CD4-positive, CD25-positive, alpha-beta regulatory T cell (primary cell): ENCODE measurements at regions not wholly inside any gene's neighbourhood (a gene's known extent, or its start where the extent isn't known, plus 50 kb on each side); places are given as distances from the start of the nearest gene placed in this dataset.
"Not testable (repeated sequence)": the region's sequence is repeated elsewhere in the genome, so short reads cannot be mapped to it uniquely, and the experiment has no call there.

Experiments
- ATAC-seq, 2 donors: fragments of 150-1000 bp; cut with Tn5 transposase; one replicate each; pipeline ENCODE4 v1.10.0; 2021; ENCODE audit warnings: low read depth in 2 of 2, moderate number of reproducible peaks in 2 of 2, moderate library complexity in 1 of 2
- DNase-seq, 3 donors: peaks; one replicate each; pipeline versions ENCODE4 v3.0.0 to v3.0.0-alpha.2; 2012 to 2022; ENCODE audit warnings: mixed read lengths in 1 of 3
- H3K27ac ChIP-seq: one replicate; pipeline ENCODE4 v1.7.0; 2013; ENCODE audit warnings: mild to moderate bottlenecking, low read length; ENCODE audit not compliant: insufficient read depth, poor library complexity, severe bottlenecking
- H3K27me3 ChIP-seq: one replicate; pipeline ENCODE4 v1.7.0; 2013; ENCODE audit warnings: low read length; ENCODE audit not compliant: control insufficient read depth, insufficient read depth
- H3K36me3 ChIP-seq: one replicate; pipeline ENCODE4 v1.7.0; 2013; ENCODE audit warnings: mild to moderate bottlenecking, low read length, moderate library complexity; ENCODE audit not compliant: control insufficient read depth, insufficient read depth
- H3K4me1 ChIP-seq: 2 replicates; pipeline ENCODE4 v1.7.0; 2013; ENCODE audit warnings: mild to moderate bottlenecking, low read length; ENCODE audit not compliant: insufficient read depth, control insufficient read depth, poor library complexity, severe bottlenecking
- H3K4me3 ChIP-seq: one replicate; pipeline ENCODE4 v1.7.0; 2013; ENCODE audit warnings: low read depth, mild to moderate bottlenecking, low read length, moderate library complexity
- H3K9me3 ChIP-seq, 2 experiments: 1 replicate in 1 of 2; 2 replicates in 1 of 2; pipeline ENCODE4 v1.7.0; 2013; ENCODE audit warnings: low read length in 2 of 2, mild to moderate bottlenecking in 1 of 2, moderate library complexity in 1 of 2; ENCODE audit not compliant: control insufficient read depth in 2 of 2
- H3K27ac Mint-ChIP-seq, 3 donors: one replicate each; pipeline ENCODE4 v1.8.0; 2020 to 2022; ENCODE audit warnings: mild to moderate bottlenecking in 3 of 3, mixed read lengths in 3 of 3, moderate library complexity in 2 of 3
- H3K27me3 Mint-ChIP-seq: one replicate; pipeline ENCODE4 v1.8.0; 2022; ENCODE audit warnings: mild to moderate bottlenecking, mixed read lengths
- H3K36me3 Mint-ChIP-seq: one replicate; pipeline ENCODE4 v1.8.0; 2020; ENCODE audit warnings: mixed read lengths
- H3K4me1 Mint-ChIP-seq, 4 donors: one replicate each; pipeline ENCODE4 v1.8.0; 2020 to 2022; ENCODE audit warnings: mixed read lengths in 4 of 4, mild to moderate bottlenecking in 1 of 4
- H3K4me3 Mint-ChIP-seq, 4 donors: one replicate each; pipeline ENCODE4 v1.8.0; 2020 to 2022; ENCODE audit warnings: mild to moderate bottlenecking in 4 of 4, mixed read lengths in 4 of 4, moderate library complexity in 3 of 4
- H3K9me3 Mint-ChIP-seq, 7 donors: one replicate each; pipeline ENCODE4 v1.8.0; 2020 to 2022; ENCODE audit warnings: mixed read lengths in 7 of 7, mild to moderate bottlenecking in 3 of 7, moderate library complexity in 2 of 7

DNA sequence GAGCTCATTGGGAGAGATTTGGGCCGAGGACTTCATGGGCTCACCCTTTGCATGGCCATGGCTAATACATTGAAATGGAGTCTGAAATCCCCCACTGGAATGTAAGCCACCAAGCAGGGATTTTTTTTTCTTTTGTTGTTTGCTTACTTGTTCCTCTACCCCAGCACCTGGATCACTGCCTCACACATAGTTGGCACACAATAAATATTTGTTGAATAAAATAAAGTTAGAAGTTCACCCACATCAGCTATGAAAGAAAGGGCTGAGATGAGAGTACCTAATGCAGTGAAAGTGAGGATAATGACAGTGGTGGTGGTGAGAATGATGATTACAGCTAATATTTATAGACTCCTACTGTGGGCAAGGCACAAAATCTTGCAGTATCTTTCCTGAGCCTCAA is 98.1 kb upstream of the ANXA1 start:
- Histone ChIP-seq H3K27ac (no peak overlapping the region), H3K9me3 (no peaks in the 10 kb centered on the region), H3K27me3 (peaks cover 5% of the 10 kb centered on the region), H3K4me1 (no peaks in the 10 kb centered on the region), H3K4me3 (no peak overlapping the region), H3K36me3 (no peaks in the 10 kb centered on the region)
- Mint-ChIP-seq H3K36me3 (no peaks in the 10 kb centered on the region), H3K27me3 (no peaks in the 10 kb centered on the region), H3K9me3 (no peaks in the 10 kb centered on the region), H3K4me3 (no peak overlapping the region), H3K4me1 (no peaks in the 10 kb centered on the region), H3K27ac (no peak overlapping the region)
- ATAC-seq (no peak), DNase-seq (no peak)

DNA sequence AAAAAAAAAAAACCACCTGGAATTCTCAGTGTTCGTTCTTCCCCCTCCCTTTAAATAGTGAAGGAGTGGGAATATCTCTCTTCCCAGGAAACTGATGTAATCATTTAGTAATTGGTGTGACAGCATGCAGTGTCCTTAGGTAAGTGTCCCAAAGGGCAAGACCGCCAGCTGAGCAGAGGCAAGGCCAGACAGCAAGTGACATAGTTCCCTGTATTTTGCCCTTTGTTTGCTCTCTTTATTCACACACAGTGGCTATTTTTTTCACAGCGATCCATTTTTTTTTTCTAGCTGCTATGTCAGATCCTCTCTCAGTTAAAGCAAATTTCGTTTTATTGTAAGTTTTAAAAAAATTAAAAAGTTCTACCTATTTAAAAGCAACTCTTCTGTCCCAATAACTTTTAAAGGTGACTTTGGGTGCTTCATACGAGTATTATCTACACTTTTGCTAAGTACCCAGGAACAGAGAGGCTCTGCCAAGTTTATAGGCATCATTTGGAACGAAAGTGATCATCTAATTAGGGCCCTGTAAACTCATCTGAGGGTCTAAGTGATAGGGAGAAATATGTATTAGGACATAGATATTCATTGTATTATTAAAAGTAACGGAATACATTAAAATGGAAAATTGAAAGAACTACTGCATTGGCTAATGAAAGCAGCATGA is 98.2 kb upstream of the ALDH1A1 start:
- Mint-ChIP-seq H3K9me3 (no peaks in the 10 kb centered on the region), H3K36me3 (no peaks in the 10 kb centered on the region), H3K4me3 (no peak overlapping the region), H3K27ac (no peak overlapping the region), H3K27me3 (peaks cover under 1% of the 10 kb centered on the region), H3K4me1 (no peaks in the 10 kb centered on the region)
- peaks cover 7% of the 10 kb centered on the region for H3K27me3 ChIP-seq
- ATAC-seq (no peak), DNase-seq (no peak)
- H3K9me3 ChIP-seq: no peaks in the 10 kb centered on the region
- no peak overlapping the region for H3K27ac ChIP-seq
- no peaks in the 10 kb centered on the region for H3K36me3 ChIP-seq
- no peak overlapping the region for H3K4me3 ChIP-seq
- no peaks in the 10 kb centered on the region for H3K4me1 ChIP-seq

DNA sequence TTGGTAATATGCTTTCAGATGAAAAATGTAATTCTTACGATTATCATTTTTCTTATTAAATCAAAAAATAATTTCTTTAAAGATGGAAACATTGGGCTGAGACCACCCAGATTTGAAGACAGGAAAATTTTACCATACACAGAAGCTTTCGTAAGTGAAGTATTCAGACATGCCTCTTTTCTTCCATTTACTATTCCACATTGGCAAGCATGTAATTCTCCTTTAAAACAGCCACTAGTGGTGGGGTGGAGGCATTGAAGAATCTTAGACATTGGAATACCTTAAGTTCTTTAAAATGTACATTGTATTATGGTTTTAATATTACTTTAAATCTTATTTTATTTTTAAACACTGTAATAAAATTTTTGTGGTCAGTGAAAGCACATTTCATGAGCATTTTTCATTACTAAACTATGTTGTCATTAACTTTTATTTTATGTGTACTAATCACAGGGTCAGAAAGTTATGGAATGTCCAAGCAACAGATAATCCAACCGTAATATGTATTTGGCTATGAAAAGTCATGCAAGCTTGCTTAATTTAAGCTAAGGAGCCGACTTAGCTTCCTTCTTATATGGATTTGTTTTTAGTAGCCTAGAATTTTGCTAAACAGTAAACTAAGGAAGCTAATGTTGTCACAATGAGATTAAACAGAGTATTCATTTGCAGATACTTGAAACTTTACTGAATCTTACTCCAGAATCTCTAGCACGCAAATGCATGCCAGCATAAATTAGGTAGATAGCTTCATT is 97.4 kb upstream of the ALDH1A1 start:
- no peaks in the 10 kb centered on the region for H3K36me3 Mint-ChIP-seq
- H3K9me3 ChIP-seq: no peaks in the 10 kb centered on the region
- H3K9me3 Mint-ChIP-seq: no peaks in the 10 kb centered on the region
- no peak overlapping the region for H3K4me3 Mint-ChIP-seq
- H3K4me1 ChIP-seq: no peaks in the 10 kb centered on the region
- ATAC-seq (no peak), DNase-seq (no peak)
- no peak overlapping the region for H3K27ac ChIP-seq
- H3K4me3 ChIP-seq: no peak overlapping the region
- H3K4me1 Mint-ChIP-seq: no peaks in the 10 kb centered on the region
- peaks cover 5% of the 10 kb centered on the region for H3K27me3 Mint-ChIP-seq
- H3K27me3 ChIP-seq: peaks cover 5% of the 10 kb centered on the region
- no peak overlapping the region for H3K27ac Mint-ChIP-seq
- no peaks in the 10 kb centered on the region for H3K36me3 ChIP-seq

DNA sequence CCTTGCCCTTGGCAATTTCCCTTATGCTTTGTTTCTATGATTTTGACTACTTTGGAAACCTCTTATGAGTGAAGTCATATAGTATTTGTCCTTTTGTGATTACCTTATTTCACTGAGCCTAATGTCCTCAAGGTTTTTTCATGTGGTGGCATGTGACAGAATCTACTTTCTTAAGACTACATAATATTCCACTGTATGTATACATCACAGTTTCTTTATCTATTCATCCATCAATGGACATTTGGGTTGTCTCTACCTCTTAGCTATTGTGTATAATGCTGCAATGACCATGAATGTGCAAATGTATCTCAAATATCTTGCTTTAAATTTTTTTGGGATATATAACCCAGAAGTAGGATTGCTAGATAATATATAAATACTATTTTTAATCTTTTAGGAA is 96.4 kb upstream of the ALDH1A1 start:
- Histone ChIP-seq H3K27me3 (peaks cover 5% of the 10 kb centered on the region), H3K27ac (no peak overlapping the region), H3K36me3 (no peaks in the 10 kb centered on the region), H3K9me3 (no peaks in the 10 kb centered on the region), H3K4me1 (no peaks in the 10 kb centered on the region), H3K4me3 (no peak overlapping the region)
- no peaks in the 10 kb centered on the region for H3K9me3 Mint-ChIP-seq
- ATAC-seq: no peak
- H3K36me3 Mint-ChIP-seq: no peaks in the 10 kb centered on the region
- no peak overlapping the region for H3K4me3 Mint-ChIP-seq
- no peaks in the 10 kb centered on the region for H3K4me1 Mint-ChIP-seq
- DNase-seq: no peak
- H3K27me3 Mint-ChIP-seq: peaks cover 5% of the 10 kb centered on the region
- H3K27ac Mint-ChIP-seq: no peak overlapping the region

DNA sequence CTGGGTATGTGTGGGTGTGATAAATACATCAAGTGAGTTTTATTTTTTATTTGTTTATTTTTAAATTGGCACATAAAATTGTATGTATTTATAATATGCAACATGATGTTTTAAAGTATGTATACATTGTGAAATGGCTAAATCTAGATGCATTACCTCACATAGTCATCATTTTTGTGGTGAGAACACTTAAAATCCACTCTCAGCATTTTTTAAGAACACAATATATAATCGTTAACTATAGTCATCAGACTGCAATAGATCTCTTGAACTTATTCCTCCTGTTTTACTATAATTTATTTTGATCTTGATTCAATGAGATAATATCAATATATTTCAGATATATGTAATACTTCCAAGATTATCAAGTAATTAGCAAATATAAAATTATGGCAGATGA is 93.9 kb upstream of the ALDH1A1 start:
- H3K4me3 ChIP-seq: no peak overlapping the region
- H3K9me3 Mint-ChIP-seq: no peaks in the 10 kb centered on the region
- H3K9me3 ChIP-seq: no peaks in the 10 kb centered on the region
- no peak overlapping the region for H3K27ac ChIP-seq
- H3K4me1 ChIP-seq: no peaks in the 10 kb centered on the region
- no peak for DNase-seq
- H3K27me3 Mint-ChIP-seq: peaks cover 10% of the 10 kb centered on the region
- H3K36me3 ChIP-seq: no peaks in the 10 kb centered on the region
- no peaks in the 10 kb centered on the region for H3K36me3 Mint-ChIP-seq
- no peak overlapping the region for H3K27ac Mint-ChIP-seq
- no peak overlapping the region for H3K4me3 Mint-ChIP-seq
- no peaks in the 10 kb centered on the region for H3K4me1 Mint-ChIP-seq
- peaks cover 2% of the 10 kb centered on the region for H3K27me3 ChIP-seq
- no peak for ATAC-seq

DNA sequence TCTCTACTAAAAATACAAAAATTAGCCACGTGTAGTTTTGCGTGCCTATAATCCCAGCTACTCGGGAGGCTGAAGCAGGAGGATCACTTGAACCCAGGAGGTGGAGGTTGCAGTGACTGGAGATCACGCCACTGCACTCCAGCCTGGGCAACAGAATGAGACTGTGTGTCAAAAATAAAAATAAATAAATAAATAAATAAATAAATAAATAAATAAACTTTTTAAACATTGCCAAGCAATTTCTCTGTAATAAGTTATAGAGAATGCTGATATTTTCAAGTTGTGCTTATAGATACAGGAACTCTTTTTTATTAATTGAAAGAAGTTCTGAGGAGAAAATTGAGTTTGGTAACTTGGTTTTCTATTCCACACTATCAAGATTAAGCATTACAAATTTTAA is 91.9 kb upstream of the ALDH1A1 start:
- peaks cover 10% of the 10 kb centered on the region for H3K27me3 Mint-ChIP-seq
- H3K9me3 Mint-ChIP-seq, H3K4me1 Mint-ChIP-seq, H3K9me3 ChIP-seq, H3K4me3 Mint-ChIP-seq, ATAC-seq, H3K27ac ChIP-seq, H3K36me3 ChIP-seq, H3K36me3 Mint-ChIP-seq, DNase-seq, H3K4me3 ChIP-seq, H3K27me3 ChIP-seq, H3K4me1 ChIP-seq, H3K27ac Mint-ChIP-seq: not testable (repeated sequence)

DNA sequence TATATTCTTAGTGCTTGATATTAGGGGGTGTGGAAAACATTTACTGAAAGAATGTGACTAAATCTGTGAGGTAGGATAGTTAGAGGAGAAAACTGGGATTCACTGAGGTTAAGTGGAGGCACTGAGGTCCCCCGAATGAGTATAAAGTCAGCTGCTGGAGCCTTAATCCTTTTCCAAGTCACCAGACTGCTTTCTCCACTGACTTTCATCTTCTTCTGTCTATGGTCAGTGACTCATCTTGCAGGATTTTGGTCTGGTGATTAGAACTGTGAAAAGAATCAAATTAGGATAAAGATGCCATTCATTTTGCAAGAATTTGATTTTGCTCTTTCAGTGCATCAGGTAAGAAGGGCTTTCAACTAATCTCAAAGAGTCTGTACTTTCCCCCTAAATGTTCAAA is 89.3 kb upstream of the ALDH1A1 start:
- ATAC-seq (no peak), DNase-seq (no peak)
- Mint-ChIP-seq H3K27me3 (peaks cover 10% of the 10 kb centered on the region), H3K27ac (no peak overlapping the region), H3K4me1 (no peaks in the 10 kb centered on the region), H3K36me3 (no peaks in the 10 kb centered on the region), H3K9me3 (no peaks in the 10 kb centered on the region), H3K4me3 (no peak overlapping the region)
- Histone ChIP-seq H3K4me3 (no peak overlapping the region), H3K36me3 (no peaks in the 10 kb centered on the region), H3K27me3 (no peaks in the 10 kb centered on the region), H3K27ac (no peak overlapping the region), H3K4me1 (no peaks in the 10 kb centered on the region), H3K9me3 (no peaks in the 10 kb centered on the region)
